ENCODE measurements at regions not wholly inside any gene's neighbourhood (a gene's known extent, or its start where the extent isn't known, plus 50 kb on each side); places are given as distances from the start of the nearest gene placed in this dataset.

- H3K9me3 ChIP-seq (ENCODE audit: control insufficient read depth, low read length), result no peaks in the 10 kb centered on the region
- H3K27me3 ChIP-seq (replicated peaks; ENCODE audit: control insufficient read depth, insufficient read depth, low read length, poor library complexity, severe bottlenecking), result no peaks in the 10 kb centered on the region
- H3K4me3 ChIP-seq (ENCODE audit: insufficient read depth, low read depth, low read length, poor library complexity, severe bottlenecking), result no peak overlapping the region
- no peak for DNase-seq
- no peaks in the 10 kb centered on the region for H3K36me3 ChIP-seq (ENCODE audit: control insufficient read depth, insufficient read depth, low read length)
- H3K4me1 ChIP-seq (ENCODE audit: control insufficient read depth, insufficient read depth, low read length, poor library complexity, severe bottlenecking), result no peaks in the 10 kb centered on the region
- H3K27ac ChIP-seq (ENCODE audit: insufficient read depth, low read length, poor library complexity, severe bottlenecking), result no peak overlapping the region
Observed at GRCh38 chr5:2003690-2004365, 121.1 kb upstream of the IRX4 start.

- DNase-seq, result no peak
- H3K9me3 ChIP-seq (ENCODE audit: control insufficient read depth, low read length), result no peaks in the 10 kb centered on the region
- no peak overlapping the region for H3K4me3 ChIP-seq (ENCODE audit: insufficient read depth, low read depth, low read length, poor library complexity, severe bottlenecking)
- no peaks in the 10 kb centered on the region for H3K4me1 ChIP-seq (ENCODE audit: control insufficient read depth, insufficient read depth, low read length, poor library complexity, severe bottlenecking)
- no peak overlapping the region for H3K27ac ChIP-seq (ENCODE audit: insufficient read depth, low read length, poor library complexity, severe bottlenecking)
- no peaks in the 10 kb centered on the region for H3K36me3 ChIP-seq (ENCODE audit: control insufficient read depth, insufficient read depth, low read length)
- no peaks in the 10 kb centered on the region for H3K27me3 ChIP-seq (replicated peaks; ENCODE audit: control insufficient read depth, insufficient read depth, low read length, poor library complexity, severe bottlenecking)
Observed at GRCh38 chr5:2003206-2003605, 120.5 kb upstream of the IRX4 start.

- DNase-seq, result no peak
- H3K4me1 ChIP-seq (ENCODE audit: control insufficient read depth, insufficient read depth, low read length, poor library complexity, severe bottlenecking), result no peaks in the 10 kb centered on the region
- H3K9me3 ChIP-seq (ENCODE audit: control insufficient read depth, low read length), result no peaks in the 10 kb centered on the region
- no peaks in the 10 kb centered on the region for H3K36me3 ChIP-seq (ENCODE audit: control insufficient read depth, insufficient read depth, low read length)
- H3K4me3 ChIP-seq (ENCODE audit: insufficient read depth, low read depth, low read length, poor library complexity, severe bottlenecking), result no peak overlapping the region
- no peak overlapping the region for H3K27ac ChIP-seq (ENCODE audit: insufficient read depth, low read length, poor library complexity, severe bottlenecking)
- no peaks in the 10 kb centered on the region for H3K27me3 ChIP-seq (replicated peaks; ENCODE audit: control insufficient read depth, insufficient read depth, low read length, poor library complexity, severe bottlenecking)
Observed at GRCh38 chr5:2001300-2001699, 118.6 kb upstream of the IRX4 start.

- Histone ChIP-seq H3K36me3 (ENCODE audit: control insufficient read depth, insufficient read depth, low read length) (no peaks in the 10 kb centered on the region), H3K27ac (ENCODE audit: insufficient read depth, low read length, poor library complexity, severe bottlenecking) (no peak overlapping the region), H3K4me3 (ENCODE audit: insufficient read depth, low read depth, low read length, poor library complexity, severe bottlenecking) (no peak overlapping the region), H3K9me3 (ENCODE audit: control insufficient read depth, low read length) (no peaks in the 10 kb centered on the region), H3K4me1 (ENCODE audit: control insufficient read depth, insufficient read depth, low read length, poor library complexity, severe bottlenecking) (no peaks in the 10 kb centered on the region), H3K27me3 (replicated peaks; ENCODE audit: control insufficient read depth, insufficient read depth, low read length, poor library complexity, severe bottlenecking) (no peaks in the 10 kb centered on the region)
- DNase-seq, result no peak
Observed at GRCh38 chr5:2000591-2000990, 117.9 kb upstream of the IRX4 start.

GRCh38 chr5:1999794-2000193, 117.1 kb upstream of the IRX4 start:
- Histone ChIP-seq H3K4me3 (ENCODE audit: insufficient read depth, low read depth, low read length, poor library complexity, severe bottlenecking) (no peak overlapping the region), H3K9me3 (ENCODE audit: control insufficient read depth, low read length) (no peaks in the 10 kb centered on the region), H3K4me1 (ENCODE audit: control insufficient read depth, insufficient read depth, low read length, poor library complexity, severe bottlenecking) (no peaks in the 10 kb centered on the region), H3K27me3 (replicated peaks; ENCODE audit: control insufficient read depth, insufficient read depth, low read length, poor library complexity, severe bottlenecking) (no peaks in the 10 kb centered on the region), H3K27ac (ENCODE audit: insufficient read depth, low read length, poor library complexity, severe bottlenecking) (no peak overlapping the region), H3K36me3 (ENCODE audit: control insufficient read depth, insufficient read depth, low read length) (no peaks in the 10 kb centered on the region)
- DNase-seq, result no peak

- Histone ChIP-seq H3K4me3 (ENCODE audit: insufficient read depth, low read depth, low read length, poor library complexity, severe bottlenecking) (no peak overlapping the region), H3K27me3 (replicated peaks; ENCODE audit: control insufficient read depth, insufficient read depth, low read length, poor library complexity, severe bottlenecking) (no peaks in the 10 kb centered on the region), H3K27ac (ENCODE audit: insufficient read depth, low read length, poor library complexity, severe bottlenecking) (no peak overlapping the region), H3K9me3 (ENCODE audit: control insufficient read depth, low read length) (no peaks in the 10 kb centered on the region), H3K4me1 (ENCODE audit: control insufficient read depth, insufficient read depth, low read length, poor library complexity, severe bottlenecking) (no peaks in the 10 kb centered on the region), H3K36me3 (ENCODE audit: control insufficient read depth, insufficient read depth, low read length) (no peaks in the 10 kb centered on the region)
- DNase-seq, result no peak
Observed at GRCh38 chr5:1998716-1999317, 116.1 kb upstream of the IRX4 start.

- no peak overlapping the region for H3K4me3 ChIP-seq (ENCODE audit: insufficient read depth, low read depth, low read length, poor library complexity, severe bottlenecking)
- H3K36me3 ChIP-seq (ENCODE audit: control insufficient read depth, insufficient read depth, low read length), result no peaks in the 10 kb centered on the region
- no peaks in the 10 kb centered on the region for H3K4me1 ChIP-seq (ENCODE audit: control insufficient read depth, insufficient read depth, low read length, poor library complexity, severe bottlenecking)
- no peaks in the 10 kb centered on the region for H3K27me3 ChIP-seq (replicated peaks; ENCODE audit: control insufficient read depth, insufficient read depth, low read length, poor library complexity, severe bottlenecking)
- no peaks in the 10 kb centered on the region for H3K9me3 ChIP-seq (ENCODE audit: control insufficient read depth, low read length)
- no peak for DNase-seq
- no peak overlapping the region for H3K27ac ChIP-seq (ENCODE audit: insufficient read depth, low read length, poor library complexity, severe bottlenecking)
Observed at GRCh38 chr5:1998348-1998669, 115.6 kb upstream of the IRX4 start.

- no peaks in the 10 kb centered on the region for H3K4me1 ChIP-seq (ENCODE audit: control insufficient read depth, insufficient read depth, low read length, poor library complexity, severe bottlenecking)
- no peaks in the 10 kb centered on the region for H3K36me3 ChIP-seq (ENCODE audit: control insufficient read depth, insufficient read depth, low read length)
- H3K27ac ChIP-seq (ENCODE audit: insufficient read depth, low read length, poor library complexity, severe bottlenecking), result no peak overlapping the region
- DNase-seq, result no peak
- H3K9me3 ChIP-seq (ENCODE audit: control insufficient read depth, low read length), result no peaks in the 10 kb centered on the region
- H3K4me3 ChIP-seq (ENCODE audit: insufficient read depth, low read depth, low read length, poor library complexity, severe bottlenecking), result no peak overlapping the region
- H3K27me3 ChIP-seq (replicated peaks; ENCODE audit: control insufficient read depth, insufficient read depth, low read length, poor library complexity, severe bottlenecking), result no peaks in the 10 kb centered on the region
Observed at GRCh38 chr5:1997640-1998347, 115.1 kb upstream of the IRX4 start.

- Histone ChIP-seq H3K4me3 (ENCODE audit: insufficient read depth, low read depth, low read length, poor library complexity, severe bottlenecking) (no peak overlapping the region), H3K4me1 (ENCODE audit: control insufficient read depth, insufficient read depth, low read length, poor library complexity, severe bottlenecking) (no peaks in the 10 kb centered on the region), H3K36me3 (ENCODE audit: control insufficient read depth, insufficient read depth, low read length) (no peaks in the 10 kb centered on the region), H3K27ac (ENCODE audit: insufficient read depth, low read length, poor library complexity, severe bottlenecking) (no peak overlapping the region), H3K27me3 (replicated peaks; ENCODE audit: control insufficient read depth, insufficient read depth, low read length, poor library complexity, severe bottlenecking) (no peaks in the 10 kb centered on the region), H3K9me3 (ENCODE audit: control insufficient read depth, low read length) (no peaks in the 10 kb centered on the region)
- no peak for DNase-seq
Observed at GRCh38 chr5:1995491-1995890, 112.8 kb upstream of the IRX4 start.

- Histone ChIP-seq H3K4me1 (ENCODE audit: control insufficient read depth, insufficient read depth, low read length, poor library complexity, severe bottlenecking) (no peaks in the 10 kb centered on the region), H3K27me3 (replicated peaks; ENCODE audit: control insufficient read depth, insufficient read depth, low read length, poor library complexity, severe bottlenecking) (peaks cover 3% of the 10 kb centered on the region), H3K36me3 (ENCODE audit: control insufficient read depth, insufficient read depth, low read length) (no peaks in the 10 kb centered on the region), H3K4me3 (ENCODE audit: insufficient read depth, low read depth, low read length, poor library complexity, severe bottlenecking) (no peak overlapping the region), H3K27ac (ENCODE audit: insufficient read depth, low read length, poor library complexity, severe bottlenecking) (no peak overlapping the region), H3K9me3 (ENCODE audit: control insufficient read depth, low read length) (no peaks in the 10 kb centered on the region)
- no peak for DNase-seq
Observed at GRCh38 chr5:1987471-1987870, 104.7 kb upstream of the IRX4 start.
